Tibial nerve (tissue), 3 donors: ENCODE measurements at regions not wholly inside any gene's neighbourhood (a gene's known extent, or its start where the extent isn't known, plus 50 kb on each side); places are given as distances from the start of the nearest gene placed in this dataset.

Experiments
- POLR2A ChIP-seq, 2 donors: fragments of 450-650 bp; IDR thresholded peaks; one replicate each; pipeline ENCODE4 v1.6.1; 2017; ENCODE audit warnings: antibody characterized with exemption in 2 of 2, mild to moderate bottlenecking in 2 of 2, moderate library complexity in 2 of 2
- TF ChIP-seq, protein P1 (sequence below), 5 experiments: fragments of 200-600 bp in 3 of 5; fragments of 450-650 bp in 2 of 5; sonication (generic) in 3 of 5; IDR thresholded peaks; one replicate each; pipeline ENCODE4 v1.5.1; 2016 to 2019; ENCODE audit warnings: antibody characterized with exemption in 5 of 5, mild to moderate bottlenecking in 3 of 5, moderate library complexity in 2 of 5

DNA sequence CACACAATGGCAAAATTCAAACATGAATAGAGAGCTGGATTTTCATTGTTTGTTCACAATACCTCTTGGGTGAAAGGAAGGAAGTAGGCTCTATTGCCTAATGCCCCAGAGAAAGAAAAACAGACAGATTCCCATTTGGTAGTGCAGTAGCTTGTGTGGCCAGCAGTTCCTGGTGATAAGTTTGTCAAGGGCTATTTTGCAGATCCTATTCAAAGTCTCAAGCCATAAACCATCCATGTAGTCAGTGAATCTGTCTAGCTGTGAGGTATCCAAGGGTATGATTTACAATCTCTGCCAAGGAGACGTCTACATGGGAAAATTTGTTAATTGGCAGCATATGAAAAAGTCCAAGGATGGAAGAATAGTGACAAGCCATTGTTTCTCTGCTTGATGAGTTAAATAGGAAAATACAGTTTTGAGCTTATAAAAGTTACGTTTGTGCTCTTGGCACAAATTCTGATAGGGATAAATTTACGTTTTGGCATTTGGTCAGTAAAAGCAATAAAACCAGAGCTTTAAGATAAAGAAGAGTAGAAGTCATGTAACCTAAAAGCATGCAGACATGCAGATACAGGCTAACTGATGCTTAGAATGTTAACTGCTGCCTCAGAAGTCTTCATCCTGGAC is 269.1 kb downstream of the GATA3 start:
- TF ChIP-seq, protein P1, sequence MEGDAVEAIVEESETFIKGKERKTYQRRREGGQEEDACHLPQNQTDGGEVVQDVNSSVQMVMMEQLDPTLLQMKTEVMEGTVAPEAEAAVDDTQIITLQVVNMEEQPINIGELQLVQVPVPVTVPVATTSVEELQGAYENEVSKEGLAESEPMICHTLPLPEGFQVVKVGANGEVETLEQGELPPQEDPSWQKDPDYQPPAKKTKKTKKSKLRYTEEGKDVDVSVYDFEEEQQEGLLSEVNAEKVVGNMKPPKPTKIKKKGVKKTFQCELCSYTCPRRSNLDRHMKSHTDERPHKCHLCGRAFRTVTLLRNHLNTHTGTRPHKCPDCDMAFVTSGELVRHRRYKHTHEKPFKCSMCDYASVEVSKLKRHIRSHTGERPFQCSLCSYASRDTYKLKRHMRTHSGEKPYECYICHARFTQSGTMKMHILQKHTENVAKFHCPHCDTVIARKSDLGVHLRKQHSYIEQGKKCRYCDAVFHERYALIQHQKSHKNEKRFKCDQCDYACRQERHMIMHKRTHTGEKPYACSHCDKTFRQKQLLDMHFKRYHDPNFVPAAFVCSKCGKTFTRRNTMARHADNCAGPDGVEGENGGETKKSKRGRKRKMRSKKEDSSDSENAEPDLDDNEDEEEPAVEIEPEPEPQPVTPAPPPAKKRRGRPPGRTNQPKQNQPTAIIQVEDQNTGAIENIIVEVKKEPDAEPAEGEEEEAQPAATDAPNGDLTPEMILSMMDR (IDR thresholded peaks at IDR 0.05), result no peak
- TF ChIP-seq POLR2A (IDR thresholded peaks at IDR 0.05), result no peak
